HUDEP-2 (cell line): ENCODE measurements at regions not wholly inside any gene's neighbourhood (a gene's known extent, or its start where the extent isn't known, plus 50 kb on each side); places are given as distances from the start of the nearest gene placed in this dataset.

ENCODE experiments used
- DNase-seq, 76 experiments: peaks; one replicate each; lab custom pipeline; 2025; ENCODE audit not compliant: unreplicated experiment in 76 of 76; lab: John Stamatoyannopoulos, UW

- no peak for DNase-seq
Observed at GRCh38 chr21:35585878-35586277, 474.4 kb downstream of the SETD4 start.

GRCh38 chr21:35585155-35585554, 475.2 kb downstream of the SETD4 start:
- DNase-seq: no peak

GRCh38 chr21:35583566-35584216, 476.6 kb downstream of the SETD4 start:
- no peak for DNase-seq

- DNase-seq: no peak
Observed at GRCh38 chr21:35582731-35583130, 477.6 kb downstream of the SETD4 start.

GRCh38 chr21:35581640-35582039, 478.7 kb downstream of the SETD4 start:
- DNase-seq: no peak

- no peak for DNase-seq
Observed at GRCh38 chr21:35579520-35580293, 480.6 kb downstream of the SETD4 start.

- DNase-seq: no peak
Observed at GRCh38 chr21:35578831-35579471, 481.4 kb downstream of the SETD4 start.

GRCh38 chr21:35578347-35578782, 482.0 kb downstream of the SETD4 start:
- no peak for DNase-seq

GRCh38 chr21:35575280-35575915, 484.9 kb downstream of the SETD4 start:
- no peak for DNase-seq

GRCh38 chr21:35573472-35574374, 486.6 kb downstream of the SETD4 start:
- DNase-seq: no peak

GRCh38 chr21:35571910-35572309, 488.4 kb downstream of the SETD4 start:
- DNase-seq: no peak

GRCh38 chr21:35568643-35569042, 491.7 kb downstream of the SETD4 start:
- DNase-seq: no peak

- no peak for DNase-seq
Observed at GRCh38 chr21:35566874-35567273, 493.5 kb downstream of the SETD4 start.

GRCh38 chr21:35565204-35565611, 495.1 kb downstream of the SETD4 start:
- no peak for DNase-seq

GRCh38 chr21:35563885-35564451, 496.4 kb downstream of the SETD4 start:
- DNase-seq: no peak

GRCh38 chr21:35562876-35563275, 497.4 kb downstream of the SETD4 start:
- no peak for DNase-seq

- no peak for DNase-seq
Observed at GRCh38 chr21:35561116-35561515, 499.2 kb downstream of the SETD4 start.

GRCh38 chr21:35559829-35560225, 500.5 kb downstream of the SETD4 start:
- no peak for DNase-seq

GRCh38 chr21:35559128-35559828, 501.0 kb downstream of the SETD4 start:
- DNase-seq: no peak
